HG03521 (cell line): ENCODE measurements at regions not wholly inside any gene's neighbourhood (a gene's known extent, or its start where the extent isn't known, plus 50 kb on each side); places are given as distances from the start of the nearest gene placed in this dataset.
"Not testable (repeated sequence)": the region's sequence is repeated elsewhere in the genome, so short reads cannot be mapped to it uniquely, and the experiment has no call there.

ENCODE experiments used
- ATAC-seq: cut with Tn5 transposase; IDR thresholded peaks from one replicate; pipeline ENCODE4 v1.9.1; 2021; ENCODE audit warnings: mild to moderate bottlenecking, moderate library complexity; ENCODE audit not compliant: unreplicated experiment

- ATAC-seq, result no peak
Measured at GRCh38 chr1:58206749-58207148, 339.8 kb downstream of the OMA1 start.

GRCh38 chr1:58204284-58204683 is 342.2 kb downstream of the OMA1 start:
- no peak for ATAC-seq

- no peak for ATAC-seq
Measured at GRCh38 chr1:58201492-58202106, 344.9 kb downstream of the OMA1 start.

GRCh38 chr1:58200437-58200836 is 346.1 kb downstream of the OMA1 start:
- no peak for ATAC-seq

- no peak for ATAC-seq
Measured at GRCh38 chr1:58197811-58198210, 348.7 kb downstream of the OMA1 start.

- no peak for ATAC-seq
Measured at GRCh38 chr1:58190267-58190988, 356.1 kb downstream of the OMA1 start.

GRCh38 chr1:58189453-58189852 is 357.1 kb downstream of the OMA1 start:
- no peak for ATAC-seq

GRCh38 chr1:58183286-58183685 is 363.2 kb downstream of the OMA1 start:
- ATAC-seq, result no peak

- no peak for ATAC-seq
Measured at GRCh38 chr1:58180537-58180936, 366.0 kb downstream of the OMA1 start.

GRCh38 chr1:58169160-58169559 is 377.4 kb downstream of the OMA1 start:
- ATAC-seq, result not testable (repeated sequence)

- not testable (repeated sequence) for ATAC-seq
Measured at GRCh38 chr1:58167131-58167530, 379.4 kb downstream of the OMA1 start.

- no peak for ATAC-seq
Measured at GRCh38 chr1:58166417-58166816, 380.1 kb downstream of the OMA1 start.

GRCh38 chr1:58165073-58165472 is 381.5 kb downstream of the OMA1 start:
- ATAC-seq, result no peak

- no peak for ATAC-seq
Measured at GRCh38 chr1:58162952-58163550, 383.5 kb downstream of the OMA1 start.

- no peak for ATAC-seq
Measured at GRCh38 chr1:58159434-58159830, 387.1 kb downstream of the OMA1 start.

- no peak for ATAC-seq
Measured at GRCh38 chr1:58158506-58159433, 387.8 kb downstream of the OMA1 start.

- ATAC-seq, result no peak
Measured at GRCh38 chr1:58158016-58158415, 388.5 kb downstream of the OMA1 start.

GRCh38 chr1:58157256-58157655 is 389.3 kb downstream of the OMA1 start:
- ATAC-seq, result no peak

GRCh38 chr1:58156831-58157230 is 389.7 kb downstream of the OMA1 start:
- ATAC-seq, result no peak

- peak; percentile 56 for ATAC-seq
Measured at GRCh38 chr1:58156124-58156468, 390.4 kb downstream of the OMA1 start.

GRCh38 chr1:58155418-58156123 is 391.0 kb downstream of the OMA1 start:
- peak; percentile 50 for ATAC-seq
